ENCODE measurements at regions not wholly inside any gene's neighbourhood (a gene's known extent, or its start where the extent isn't known, plus 50 kb on each side); places are given as distances from the start of the nearest gene placed in this dataset.

DNA sequence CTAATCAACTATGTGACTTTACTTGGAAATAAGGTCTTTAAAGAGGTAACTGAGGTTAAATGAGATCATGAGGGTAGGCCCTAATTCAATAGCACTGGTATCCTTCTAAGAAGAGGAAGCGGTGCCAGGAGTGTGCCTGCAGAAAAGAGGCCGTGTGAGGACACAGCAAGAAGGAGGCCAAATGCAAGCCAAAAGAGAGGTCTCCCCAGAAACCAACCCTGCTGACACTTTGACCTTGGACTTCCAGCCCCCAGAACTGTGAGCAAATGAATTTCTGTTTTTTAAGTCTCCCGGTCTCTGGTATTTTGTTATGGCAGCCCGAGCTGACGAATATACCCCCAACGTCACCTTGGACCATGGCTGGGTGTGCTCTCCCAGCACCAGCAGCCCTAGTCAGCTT lies 257.5 kb upstream of the NCKAP5 start:
- no peak overlapping the region for H3K4me3 Mint-ChIP-seq (ENCODE audit: unreplicated experiment)
- BruUV-seq (replicated peaks): no TSS peak
- H3K4me1 Mint-ChIP-seq (ENCODE audit: insufficient read depth, unreplicated experiment): peaks cover 6% of the 10 kb centered on the region
- intact Hi-C loops (cut with micrococcal nuclease): no loop called here
- H3K27me3 Mint-ChIP-seq (ENCODE audit: insufficient read depth, unreplicated experiment): peaks cover 7% of the 10 kb centered on the region
- DNase-seq (ENCODE audit: unreplicated experiment): no peak
- ChIA-PET POLR2A (no interaction called here), CTCF (no interaction called here)
- no peaks in the 10 kb centered on the region for H3K36me3 Mint-ChIP-seq (ENCODE audit: insufficient read depth, unreplicated experiment)
- no peaks in the 10 kb centered on the region for H3K9me3 Mint-ChIP-seq (ENCODE audit: unreplicated experiment)
- TF ChIP-seq CTCF (IDR thresholded peaks at IDR 0.05; ENCODE audit: unreplicated experiment): no peak
- H3K27ac Mint-ChIP-seq (ENCODE audit: low read depth, unreplicated experiment): no peak overlapping the region

- no peaks in the 10 kb centered on the region for H3K4me1 Mint-ChIP-seq (ENCODE audit: insufficient read depth, unreplicated experiment)
- ChIA-PET CTCF (interaction anchor here (0.6 to 2.2 kb wide), 3 partner anchors 15 to 1175 kb away, joined by 3 to 10 read pairs (median 6); no protein-coding TSS in a partner anchor), POLR2A (no interaction called here)
- TF ChIP-seq CTCF (IDR thresholded peaks at IDR 0.05; ENCODE audit: unreplicated experiment): no peak
- DNase-seq (ENCODE audit: unreplicated experiment): no peak
- peaks cover 7% of the 10 kb centered on the region for H3K27me3 Mint-ChIP-seq (ENCODE audit: insufficient read depth, unreplicated experiment)
- intact Hi-C loops (cut with micrococcal nuclease): no loop called here
- no peaks in the 10 kb centered on the region for H3K9me3 Mint-ChIP-seq (ENCODE audit: unreplicated experiment)
- BruUV-seq (replicated peaks): no TSS peak
- H3K36me3 Mint-ChIP-seq (ENCODE audit: insufficient read depth, unreplicated experiment): no peaks in the 10 kb centered on the region
- H3K4me3 Mint-ChIP-seq (ENCODE audit: unreplicated experiment): no peak overlapping the region
- no peak overlapping the region for H3K27ac Mint-ChIP-seq (ENCODE audit: low read depth, unreplicated experiment)
These were observed 260.6 kb upstream of the NCKAP5 start for GRCh38 chr2:133828913-133829312.

DNA sequence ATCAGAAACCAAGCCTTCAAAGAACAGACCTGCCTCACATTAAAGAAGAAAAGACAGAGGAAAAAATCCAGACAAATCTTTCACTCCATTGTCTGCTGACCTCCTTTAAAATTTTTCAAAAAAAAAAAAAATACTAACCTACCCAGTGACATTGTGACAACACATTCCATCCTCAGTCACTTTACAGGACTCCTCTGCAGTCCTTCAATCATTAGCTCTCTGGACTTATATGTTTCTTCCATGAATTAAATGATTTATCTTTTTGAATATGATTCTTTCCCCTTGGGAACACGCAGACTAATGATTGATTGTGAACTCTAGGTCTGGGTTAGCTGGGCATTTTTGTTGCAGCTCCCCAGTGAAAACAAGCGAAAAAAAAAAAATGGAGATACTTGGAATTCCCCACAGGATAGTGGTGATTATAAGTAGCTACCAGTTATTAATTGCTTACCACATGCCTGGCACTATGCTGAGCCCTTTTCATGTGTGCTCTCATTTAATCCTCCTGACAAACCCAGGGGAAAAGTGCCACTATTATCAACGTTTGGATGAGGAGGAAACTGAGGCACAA lies 261.3 kb upstream of the NCKAP5 start:
- H3K27me3 Mint-ChIP-seq (ENCODE audit: insufficient read depth, unreplicated experiment): peaks cover 7% of the 10 kb centered on the region
- H3K4me1 Mint-ChIP-seq (ENCODE audit: insufficient read depth, unreplicated experiment): no peaks in the 10 kb centered on the region
- intact Hi-C loops (cut with micrococcal nuclease): no loop called here
- no peak overlapping the region for H3K4me3 Mint-ChIP-seq (ENCODE audit: unreplicated experiment)
- no TSS peak for BruUV-seq (replicated peaks)
- no peak overlapping the region for H3K27ac Mint-ChIP-seq (ENCODE audit: low read depth, unreplicated experiment)
- ChIA-PET CTCF (interaction anchor here (0.6 to 7.1 kb wide), 4 partner anchors 14 to 1175 kb away, joined by 3 to 51 read pairs (median 8); no protein-coding TSS in a partner anchor), POLR2A (no interaction called here)
- TF ChIP-seq CTCF (IDR thresholded peaks at IDR 0.05; ENCODE audit: unreplicated experiment): no peak
- H3K9me3 Mint-ChIP-seq (ENCODE audit: unreplicated experiment): no peaks in the 10 kb centered on the region
- no peaks in the 10 kb centered on the region for H3K36me3 Mint-ChIP-seq (ENCODE audit: insufficient read depth, unreplicated experiment)
- no peak for DNase-seq (ENCODE audit: unreplicated experiment)

DNA sequence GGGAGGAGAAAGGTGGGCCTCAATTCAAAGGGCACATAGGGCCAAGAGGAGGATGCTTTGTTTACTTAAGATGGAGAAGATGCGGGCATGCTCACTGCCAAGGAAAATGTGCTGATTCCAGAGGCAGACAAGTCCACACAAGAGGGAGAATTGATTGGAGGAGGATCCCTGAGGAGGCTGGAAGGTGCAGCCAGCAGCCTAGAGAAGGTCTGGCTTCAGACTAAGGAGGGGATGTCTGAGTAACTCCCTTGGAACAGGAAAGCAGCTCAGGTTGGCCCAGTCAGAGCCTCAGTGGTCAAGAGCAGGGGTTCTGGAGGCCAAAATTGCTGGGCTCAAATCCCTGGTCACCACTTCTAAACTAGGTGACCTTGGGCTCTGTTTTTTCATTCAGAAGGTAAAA lies 265.5 kb upstream of the NCKAP5 start:
- H3K4me1 Mint-ChIP-seq (ENCODE audit: insufficient read depth, unreplicated experiment): no peaks in the 10 kb centered on the region
- ChIA-PET CTCF (interaction anchor here (0.6 to 7.1 kb wide), 5 partner anchors 10 to 661 kb away, joined by 3 to 51 read pairs (median 3); no protein-coding TSS in a partner anchor), POLR2A (no interaction called here)
- H3K9me3 Mint-ChIP-seq (ENCODE audit: unreplicated experiment): no peaks in the 10 kb centered on the region
- intact Hi-C loops (cut with micrococcal nuclease): no loop called here
- no peak overlapping the region for H3K4me3 Mint-ChIP-seq (ENCODE audit: unreplicated experiment)
- no peak overlapping the region for H3K27ac Mint-ChIP-seq (ENCODE audit: low read depth, unreplicated experiment)
- no peaks in the 10 kb centered on the region for H3K36me3 Mint-ChIP-seq (ENCODE audit: insufficient read depth, unreplicated experiment)
- no TSS peak for BruUV-seq (replicated peaks)
- H3K27me3 Mint-ChIP-seq (ENCODE audit: insufficient read depth, unreplicated experiment): no peaks in the 10 kb centered on the region
- TF ChIP-seq CTCF (IDR thresholded peaks at IDR 0.05; ENCODE audit: unreplicated experiment): no peak
- DNase-seq (ENCODE audit: unreplicated experiment): no peak
